GM20431 (cell line): ENCODE measurements at regions not wholly inside any gene's neighbourhood (a gene's known extent, or its start where the extent isn't known, plus 50 kb on each side); places are given as distances from the start of the nearest gene placed in this dataset.
"Not testable (repeated sequence)": the region's sequence is repeated elsewhere in the genome, so short reads cannot be mapped to it uniquely, and the experiment has no call there.

ENCODE experiments used
- in situ Hi-C: fragments of 300-500 bp; cut with MseI, MboI; formaldehyde crosslinking; loops from one replicate; pipeline ENCODE4 v1.15.0; 2020; ENCODE audit warnings: low sequenced_read_pairs; ENCODE audit not compliant: unreplicated experiment

DNA sequence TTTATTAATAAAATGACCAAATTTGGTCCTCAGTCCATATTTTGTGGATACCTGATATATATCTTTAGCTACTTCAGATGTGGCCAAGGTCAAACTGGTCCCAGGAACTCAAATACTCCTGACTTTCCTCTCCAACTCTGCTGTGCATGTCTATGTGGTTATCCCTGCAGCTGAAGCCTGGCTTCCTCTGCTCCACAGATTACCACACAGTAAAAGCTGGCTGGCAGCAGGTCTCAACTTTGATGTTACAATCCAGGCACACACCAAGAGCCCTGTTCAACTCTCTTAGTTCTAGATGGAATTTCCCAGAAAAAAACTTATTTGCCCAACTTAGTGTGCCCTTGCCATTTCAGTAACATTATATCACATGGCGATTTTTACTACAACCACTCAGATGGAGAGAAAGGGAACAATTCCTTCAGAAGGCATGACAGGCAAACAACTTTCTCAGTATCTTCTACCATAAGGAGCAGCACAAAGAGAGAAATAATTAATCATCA lies 479.5 kb downstream of the PLPP3 start:
- in situ Hi-C loops: no loop called here

DNA sequence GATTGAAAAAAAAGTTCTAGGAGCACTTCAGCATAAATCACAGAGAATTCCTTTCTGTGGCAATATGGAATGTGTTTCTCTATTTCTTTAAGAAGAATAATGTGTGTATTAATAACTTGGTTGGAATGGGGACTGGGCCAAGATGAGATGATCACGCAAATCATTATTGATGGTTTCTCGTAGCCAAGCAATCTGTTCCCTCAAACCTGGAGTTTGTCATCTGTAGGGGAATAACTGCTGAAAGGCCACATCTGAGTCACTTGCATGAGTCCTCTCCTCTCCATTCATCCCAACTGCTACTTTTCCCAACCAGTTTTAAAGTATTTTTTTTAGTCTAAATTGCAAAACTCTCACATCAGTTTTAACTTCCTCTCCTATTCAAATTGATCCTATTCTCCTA lies 480.4 kb downstream of the PLPP3 start:
- in situ Hi-C loops: no loop called here

DNA sequence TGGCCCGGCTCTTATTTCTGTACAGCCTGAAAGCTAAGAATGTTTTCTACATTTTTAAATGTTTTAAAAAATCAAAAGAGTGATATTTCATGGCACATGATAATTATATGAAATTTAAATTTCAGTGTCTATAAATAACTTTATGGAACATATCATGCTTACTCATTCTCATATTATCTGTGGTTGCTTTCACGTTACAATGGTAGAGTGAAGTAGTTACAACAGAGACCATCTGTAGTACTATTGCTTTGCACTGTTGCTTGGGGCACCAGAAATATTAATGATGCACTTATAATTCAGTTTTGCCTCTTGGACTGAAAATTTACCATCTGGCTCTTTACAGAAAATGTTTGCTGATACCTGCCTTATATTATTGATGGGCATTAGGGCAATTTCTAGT lies 481.6 kb downstream of the PLPP3 start:
- in situ Hi-C loops: no loop called here

DNA sequence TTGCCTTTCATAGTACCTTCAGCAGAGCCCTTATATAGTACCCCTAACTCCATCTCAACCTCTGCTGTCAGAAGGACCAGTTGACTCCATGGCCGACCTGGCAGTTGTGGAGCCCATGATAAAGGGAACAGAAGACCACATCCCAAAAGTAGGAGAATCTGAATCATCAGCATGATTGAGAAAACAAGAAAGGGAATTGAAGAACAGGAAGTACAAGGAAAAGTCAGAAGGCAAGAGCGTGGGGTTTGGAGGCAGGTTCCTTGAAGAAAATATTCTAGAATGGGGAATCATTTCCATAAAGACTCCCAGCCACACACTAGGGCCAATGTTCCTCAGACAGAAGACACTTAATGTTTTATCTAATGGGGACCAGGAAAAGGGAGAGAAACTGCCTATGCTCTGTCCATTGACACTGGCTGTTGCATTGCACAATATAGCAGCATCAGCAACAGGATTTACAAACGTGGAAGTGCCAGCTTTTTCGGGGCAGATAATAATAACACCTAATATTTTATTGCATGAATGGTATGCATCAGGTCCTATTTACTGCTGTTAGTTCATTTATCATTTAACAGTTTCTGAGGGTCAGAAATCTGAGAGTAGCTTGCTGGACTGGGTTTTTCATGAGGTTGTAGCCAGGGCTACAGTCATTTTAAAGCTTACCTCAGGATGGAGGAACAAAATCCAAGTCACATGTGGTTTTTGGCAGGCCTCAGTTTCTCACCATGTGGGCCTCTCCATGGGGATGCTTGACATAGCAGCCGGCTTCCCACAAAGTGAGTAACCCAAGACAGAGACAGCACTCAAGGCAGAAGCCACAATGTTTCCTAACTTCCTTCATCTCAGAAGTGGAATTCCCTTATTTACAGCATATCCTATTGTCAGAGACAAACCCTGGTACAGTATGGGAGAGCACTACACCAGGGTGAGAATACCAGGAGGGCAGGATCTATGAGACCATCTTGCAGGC lies 483.4 kb downstream of the PLPP3 start:
- in situ Hi-C loops: no loop called here

DNA sequence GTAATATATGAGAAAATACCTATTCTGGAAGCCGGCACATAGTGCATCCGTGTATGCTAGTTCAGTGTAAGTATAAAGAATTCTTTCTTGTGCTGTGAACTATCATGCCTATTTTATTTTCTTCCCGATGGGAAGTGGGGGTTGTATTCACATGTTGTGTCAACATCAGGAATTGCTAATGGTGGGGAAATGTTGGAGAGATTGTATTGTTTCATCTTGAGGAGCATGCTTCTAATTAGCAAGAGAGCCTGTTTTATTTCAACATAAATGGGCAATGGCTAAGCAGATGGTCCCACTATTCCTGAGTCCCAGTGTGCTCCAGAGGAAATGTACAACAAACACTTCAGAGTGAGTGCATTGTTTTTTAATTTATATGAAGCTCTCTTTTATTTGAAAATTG lies 485.2 kb downstream of the PLPP3 start:
- in situ Hi-C loops: no loop called here

DNA sequence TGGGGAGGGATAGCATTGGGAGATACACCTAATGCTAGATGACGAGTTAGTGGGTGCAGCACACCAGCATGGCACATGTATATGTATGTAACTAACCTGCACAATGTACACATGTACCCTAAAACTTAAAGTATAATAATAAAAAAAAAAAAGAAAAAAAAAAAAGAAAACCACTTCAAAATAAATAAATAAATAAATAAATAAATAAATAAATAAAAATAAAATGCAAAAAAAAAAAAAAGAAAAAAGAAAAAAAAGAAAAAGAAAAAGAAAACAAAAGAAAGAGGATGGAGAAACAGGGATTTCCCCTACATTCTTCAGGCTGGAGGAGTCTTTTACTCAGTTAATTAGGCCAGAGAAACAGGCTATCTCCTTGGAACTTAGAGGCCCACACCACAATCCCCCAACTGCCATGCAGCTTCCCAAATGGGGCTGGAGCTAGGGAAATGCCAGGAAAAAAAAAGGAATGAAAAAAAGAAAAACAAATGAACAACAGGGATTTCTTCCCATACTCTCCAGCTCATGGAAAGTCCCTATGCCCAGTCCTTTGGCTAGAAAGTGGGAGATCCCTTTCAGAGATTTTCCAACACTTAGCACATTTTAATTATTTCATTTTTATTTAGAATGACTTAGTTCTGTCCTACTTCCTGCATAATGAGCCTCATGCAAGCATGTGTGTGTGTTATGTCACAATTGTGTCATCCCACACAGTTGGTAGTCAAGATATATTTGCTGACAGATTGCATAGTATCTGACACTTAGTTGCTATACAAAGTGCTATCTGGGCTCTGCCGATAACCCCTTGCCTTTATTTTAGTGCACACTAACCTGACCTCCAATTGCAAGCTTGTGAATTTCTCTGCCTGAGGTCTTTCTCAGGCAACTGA lies 486.4 kb downstream of the PLPP3 start:
- in situ Hi-C loops: no loop called here

DNA sequence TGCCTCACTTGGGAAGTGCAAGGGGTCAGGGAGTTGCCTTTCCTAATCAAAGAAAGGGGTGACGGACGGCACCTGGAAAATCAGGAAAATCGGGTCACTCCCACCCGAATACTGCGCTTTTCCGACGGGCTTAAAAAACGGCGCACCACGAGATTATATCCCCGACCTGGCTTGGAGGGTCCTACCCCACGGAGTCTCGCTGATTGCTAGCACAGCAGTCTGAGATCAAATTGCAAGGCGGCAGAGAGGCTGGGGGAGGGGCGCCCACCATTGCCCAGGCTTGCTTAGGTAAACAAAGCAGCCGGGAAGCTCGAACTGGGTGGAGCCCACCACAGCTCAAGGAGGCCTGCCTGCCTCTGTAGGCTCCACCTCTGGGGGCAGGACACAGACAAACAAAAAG lies 489.5 kb downstream of the PLPP3 start:
- in situ Hi-C loops: not testable (repeated sequence)

DNA sequence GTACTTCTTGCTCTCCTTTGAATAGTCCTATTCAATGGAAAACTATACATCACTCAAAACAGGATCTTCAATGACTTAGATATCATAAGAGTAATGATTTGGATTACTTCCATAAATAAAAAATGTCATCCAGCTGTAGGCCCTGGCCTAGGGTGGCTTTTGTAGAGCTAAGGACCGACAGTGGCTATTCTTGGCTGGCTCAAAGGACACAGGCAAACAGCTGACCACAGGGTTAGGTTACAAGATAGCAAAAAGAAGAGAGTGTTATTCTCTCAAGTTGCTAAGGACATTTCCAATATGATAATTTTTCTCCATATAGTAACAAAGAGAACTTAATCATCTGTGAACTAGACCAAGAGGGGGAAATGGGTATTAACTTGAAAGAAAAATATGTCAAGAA lies 495.1 kb downstream of the PLPP3 start:
- in situ Hi-C loops: no loop called here

DNA sequence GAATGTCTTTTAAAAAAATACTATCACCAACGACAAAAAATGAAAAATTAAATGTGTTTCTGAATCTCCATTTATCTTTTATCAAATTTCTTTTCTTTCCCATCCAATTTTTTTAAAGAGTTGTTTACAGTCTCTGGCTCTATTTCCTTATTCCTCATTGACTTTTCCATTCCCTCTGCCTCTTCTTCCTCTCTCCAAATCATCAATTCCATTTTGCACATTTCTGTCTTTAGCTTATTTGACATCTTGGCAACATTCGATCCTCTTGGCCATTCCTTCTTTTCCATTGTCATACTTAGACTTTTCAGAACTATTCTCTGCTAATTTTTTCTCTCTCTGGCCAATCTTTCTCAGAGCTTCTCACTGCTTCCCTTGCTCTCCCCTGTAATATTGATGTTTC lies 497.6 kb downstream of the PLPP3 start:
- in situ Hi-C loops: no loop called here

DNA sequence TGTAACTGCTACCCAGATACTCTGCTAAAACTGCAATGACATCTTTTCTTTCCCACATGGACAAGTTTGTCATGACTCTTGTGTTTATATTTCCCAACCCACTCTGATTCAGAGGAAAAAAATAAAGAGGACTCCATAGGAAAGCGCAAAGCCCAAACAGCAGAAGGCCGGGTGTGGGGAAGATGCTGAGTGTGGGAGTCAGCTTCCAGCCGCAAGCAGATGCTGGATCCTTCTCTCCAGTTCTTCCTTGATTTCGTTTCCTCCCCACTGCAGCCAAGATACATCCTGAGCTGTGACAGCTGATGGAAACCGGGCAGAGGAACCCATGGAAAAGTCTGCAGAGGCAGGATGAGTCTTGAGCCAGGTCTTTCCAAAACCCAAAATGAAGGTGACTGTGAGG lies 498.2 kb downstream of the PLPP3 start:
- in situ Hi-C loops: no loop called here

DNA sequence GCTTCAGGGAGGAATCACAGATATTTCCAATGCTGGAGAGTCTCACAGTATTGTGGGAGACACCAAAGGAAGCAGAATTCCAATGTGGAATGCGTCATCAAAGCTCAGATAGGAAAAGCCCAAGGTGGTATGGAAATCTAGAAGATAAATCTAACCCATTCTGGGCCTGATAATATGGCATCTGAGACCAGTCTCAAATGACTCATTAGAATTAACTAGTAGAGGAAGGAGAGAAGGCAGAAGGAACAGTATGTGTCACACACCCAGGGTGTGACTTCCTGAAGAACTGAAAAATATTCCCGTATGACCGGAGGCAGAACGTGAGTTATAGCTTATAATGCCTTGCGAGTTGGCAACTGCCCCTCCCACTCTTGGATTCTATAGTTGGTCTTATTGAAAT lies 499.2 kb downstream of the PLPP3 start:
- in situ Hi-C loops: no loop called here

DNA sequence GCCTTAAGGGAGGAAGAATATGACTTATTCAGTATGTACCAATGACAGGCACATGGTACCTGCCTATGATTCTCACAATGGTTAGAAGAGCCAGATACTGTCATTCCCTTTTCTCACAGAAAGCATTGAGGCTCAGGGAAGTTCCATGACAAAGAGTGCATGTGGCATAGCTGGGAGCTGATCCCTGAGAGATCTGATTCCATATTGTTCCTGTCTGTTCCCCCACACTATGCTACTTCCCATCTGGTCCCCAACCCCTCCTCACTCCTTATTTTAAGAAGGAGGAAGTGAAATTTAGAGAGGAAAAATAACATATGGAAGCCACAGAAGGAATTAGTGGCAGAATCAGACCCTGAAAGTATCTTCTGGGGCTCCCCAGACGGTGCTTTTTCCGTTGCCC lies 500.0 kb downstream of the PLPP3 start:
- in situ Hi-C loops: no loop called here

DNA sequence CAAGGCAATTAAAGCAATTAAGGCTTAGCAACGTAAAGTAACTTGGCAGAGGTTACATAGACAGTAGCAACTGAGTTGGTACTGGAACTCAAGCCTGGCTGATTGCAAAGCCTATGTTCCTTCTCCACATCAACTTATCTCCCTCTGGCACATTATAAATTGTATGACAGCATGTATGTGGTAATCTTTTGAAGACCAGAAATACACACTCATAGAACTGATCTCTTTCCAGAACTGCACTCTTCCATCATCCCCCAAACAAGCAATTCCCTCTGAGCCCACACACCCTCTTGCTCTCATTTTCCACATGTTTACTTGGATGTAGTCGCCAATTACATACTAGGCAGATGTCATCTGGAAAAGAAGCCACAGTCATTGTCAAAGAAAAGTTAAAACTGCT lies 502.2 kb downstream of the PLPP3 start:
- in situ Hi-C loops: no loop called here

DNA sequence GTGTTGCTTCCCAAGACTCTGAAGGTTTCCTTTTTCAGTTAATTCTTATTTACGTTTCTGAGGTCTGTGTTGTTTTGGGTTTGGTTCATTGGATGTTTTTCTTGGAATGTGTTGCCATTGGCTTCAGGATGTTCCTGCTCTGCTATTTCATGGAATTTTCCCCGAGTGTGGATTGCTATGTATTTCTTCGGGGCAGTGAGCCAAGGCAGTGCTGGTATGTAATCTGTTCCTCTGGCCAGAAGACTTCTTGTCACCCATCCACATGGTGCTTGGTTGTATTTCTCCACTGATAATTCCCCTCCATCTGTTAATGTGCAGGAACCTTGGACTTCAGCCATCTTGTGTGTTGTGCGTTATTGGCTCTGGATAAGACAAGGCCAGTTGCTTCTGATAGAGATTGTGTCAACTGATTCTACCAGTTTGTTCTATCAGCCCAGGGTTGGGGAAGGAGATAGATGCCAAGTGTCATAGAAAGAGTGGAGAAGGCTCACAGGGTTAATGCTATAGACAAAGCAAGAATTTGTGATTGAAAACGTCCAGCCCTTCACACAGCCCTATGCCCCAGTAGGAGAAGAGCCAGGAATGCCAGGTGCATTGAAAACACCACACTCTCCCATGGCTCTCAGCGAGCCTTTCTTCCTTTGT lies 505.2 kb downstream of the PLPP3 start:
- in situ Hi-C loops: no loop called here

DNA sequence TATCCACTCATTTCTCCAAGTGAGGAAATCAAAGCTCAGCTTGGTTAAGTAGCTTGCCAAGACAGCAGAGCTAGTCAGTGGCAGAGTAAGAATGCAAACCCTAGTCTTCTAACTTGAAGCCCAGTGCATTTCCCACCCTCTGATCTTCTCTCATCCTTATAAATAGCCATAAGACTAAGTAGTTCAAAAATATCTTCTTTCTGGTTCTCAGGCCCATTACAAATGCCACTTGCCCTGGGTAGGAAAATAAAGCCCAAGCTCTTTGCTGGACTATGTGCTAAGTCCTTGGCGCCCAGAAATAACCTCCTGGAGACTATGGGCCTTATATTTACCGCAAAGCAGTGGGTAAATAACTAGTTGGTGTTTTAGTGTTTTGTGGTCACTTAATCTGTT lies 505.8 kb downstream of the PLPP3 start:
- in situ Hi-C loops: no loop called here

DNA sequence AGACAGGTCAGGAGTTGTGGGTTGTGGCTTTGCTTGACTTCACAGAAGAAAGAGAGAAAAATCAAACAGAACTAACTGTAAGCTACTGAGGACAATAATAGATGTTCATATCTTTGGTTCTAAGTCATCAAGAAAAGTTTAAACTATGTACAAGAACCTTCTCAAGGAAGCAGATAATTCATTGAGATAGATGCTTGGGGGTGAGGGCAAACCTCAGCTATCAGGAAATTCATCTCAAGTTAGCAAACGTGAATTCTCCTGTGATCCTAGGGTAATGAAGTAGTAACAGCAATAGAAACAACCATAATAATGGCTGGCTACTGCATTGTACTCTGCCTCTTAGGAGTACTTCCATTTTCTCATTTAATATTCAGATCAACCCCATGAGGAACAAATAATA lies 506.2 kb downstream of the PLPP3 start:
- in situ Hi-C loops: no loop called here

DNA sequence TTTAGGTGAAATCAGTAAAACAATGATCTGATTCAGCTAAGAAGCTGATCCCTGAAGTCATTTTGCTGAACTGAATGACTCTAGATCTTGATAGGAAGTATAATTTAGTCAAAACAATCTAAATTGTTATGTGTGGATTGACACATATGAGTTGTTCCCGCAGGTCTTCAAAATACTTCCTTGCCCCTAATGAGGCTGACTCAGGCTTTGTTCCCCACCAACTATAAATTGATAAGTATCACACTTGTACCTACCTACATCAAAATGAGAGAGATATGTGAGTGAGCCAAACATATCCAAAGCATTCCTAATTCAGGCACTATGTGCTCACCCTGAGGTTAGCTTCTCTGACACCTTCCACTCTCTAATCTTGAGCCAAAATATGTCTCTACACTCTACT lies 507.1 kb downstream of the PLPP3 start:
- in situ Hi-C loops: no loop called here

DNA sequence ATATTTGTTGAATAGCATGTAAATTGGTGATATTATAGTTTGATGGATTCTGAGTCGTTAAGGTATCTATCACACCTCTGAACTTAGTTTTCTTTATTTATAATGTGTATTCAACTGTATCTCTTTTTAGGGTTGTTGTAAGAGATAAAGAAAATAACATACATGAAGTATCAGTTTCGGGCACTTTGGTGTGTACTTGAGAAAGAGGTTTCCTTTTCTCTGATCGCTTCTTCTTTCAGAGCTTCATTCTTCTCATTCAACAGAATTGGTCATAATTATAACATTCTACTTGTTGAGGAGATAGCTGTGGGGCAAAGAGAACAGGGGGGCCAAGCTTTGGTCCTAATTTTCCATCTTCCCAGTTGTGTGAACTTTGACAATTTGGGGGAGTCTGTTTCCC lies 508.0 kb downstream of the PLPP3 start:
- in situ Hi-C loops: no loop called here

DNA sequence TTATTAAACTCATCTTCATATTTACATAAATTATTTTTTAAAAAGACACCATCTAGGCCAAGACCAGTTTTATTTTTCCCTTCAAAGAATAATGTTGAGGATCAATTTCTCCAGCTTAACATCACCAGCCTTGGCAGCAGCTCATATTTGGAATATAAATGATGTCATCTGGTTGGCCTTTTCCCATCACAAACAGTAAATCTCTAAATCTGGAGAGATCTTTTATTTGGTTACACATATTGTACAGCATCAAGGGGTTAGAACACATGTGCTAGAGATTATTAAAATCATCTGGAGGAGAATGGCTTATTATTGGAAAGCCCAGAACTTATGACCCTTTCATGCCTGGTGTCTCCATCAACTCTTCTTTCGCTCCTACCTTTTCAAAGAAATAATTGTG lies 508.8 kb downstream of the PLPP3 start:
- in situ Hi-C loops: no loop called here

DNA sequence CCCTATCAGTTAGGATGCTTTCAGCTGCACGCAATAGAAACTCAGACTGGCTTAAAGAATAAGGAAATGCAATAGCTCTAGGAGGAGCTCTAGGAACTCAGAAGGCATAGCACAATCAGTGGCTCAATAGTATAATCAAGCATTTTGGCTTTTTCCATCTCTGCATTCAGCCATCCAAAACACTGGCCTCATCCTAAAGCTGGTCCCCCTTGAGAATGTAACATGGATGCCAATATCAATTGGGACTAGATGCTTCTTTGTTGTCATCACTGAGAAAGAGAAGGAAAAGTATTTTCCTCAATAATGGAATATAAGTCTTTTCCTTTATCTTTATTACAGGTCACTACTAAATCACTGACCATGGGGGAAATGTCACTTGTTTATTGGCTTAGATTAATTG lies 509.5 kb downstream of the PLPP3 start:
- in situ Hi-C loops: no loop called here

DNA sequence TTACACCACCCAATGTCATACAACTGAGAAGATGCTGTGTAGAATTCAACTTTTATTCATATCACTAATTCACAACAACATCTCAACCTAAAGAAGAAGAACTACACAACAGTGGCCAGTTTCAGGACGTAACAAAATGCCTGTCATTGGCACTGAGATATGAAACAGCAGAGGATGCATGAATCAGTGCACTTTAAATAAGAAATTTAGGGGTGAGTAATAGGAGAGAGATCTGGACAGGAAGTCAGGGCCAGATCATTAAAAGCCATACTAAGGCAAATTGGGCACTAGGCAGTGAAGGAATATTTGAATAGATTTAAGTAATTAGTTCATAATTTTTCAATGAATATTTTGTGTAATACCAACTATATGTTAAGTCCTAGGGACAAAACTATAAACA lies 510.5 kb downstream of the PLPP3 start:
- in situ Hi-C loops: no loop called here
